GM10266 (cell line): ENCODE measurements at regions not wholly inside any gene's neighbourhood (a gene's known extent, or its start where the extent isn't known, plus 50 kb on each side); places are given as distances from the start of the nearest gene placed in this dataset.

ENCODE experiments used
- DNase-seq: peaks from one replicate; pipeline ENCODE4 v3.0.0; 2012; ENCODE audit errors: extremely low spot score
- CTCF ChIP-seq: IDR thresholded peaks from 2 replicates; pipeline ENCODE4 v1.5.1; 2012; ENCODE audit warnings: mild to moderate bottlenecking, low read depth; ENCODE audit not compliant: control insufficient read depth, insufficient read depth; ENCODE audit errors: missing control alignments

DNA sequence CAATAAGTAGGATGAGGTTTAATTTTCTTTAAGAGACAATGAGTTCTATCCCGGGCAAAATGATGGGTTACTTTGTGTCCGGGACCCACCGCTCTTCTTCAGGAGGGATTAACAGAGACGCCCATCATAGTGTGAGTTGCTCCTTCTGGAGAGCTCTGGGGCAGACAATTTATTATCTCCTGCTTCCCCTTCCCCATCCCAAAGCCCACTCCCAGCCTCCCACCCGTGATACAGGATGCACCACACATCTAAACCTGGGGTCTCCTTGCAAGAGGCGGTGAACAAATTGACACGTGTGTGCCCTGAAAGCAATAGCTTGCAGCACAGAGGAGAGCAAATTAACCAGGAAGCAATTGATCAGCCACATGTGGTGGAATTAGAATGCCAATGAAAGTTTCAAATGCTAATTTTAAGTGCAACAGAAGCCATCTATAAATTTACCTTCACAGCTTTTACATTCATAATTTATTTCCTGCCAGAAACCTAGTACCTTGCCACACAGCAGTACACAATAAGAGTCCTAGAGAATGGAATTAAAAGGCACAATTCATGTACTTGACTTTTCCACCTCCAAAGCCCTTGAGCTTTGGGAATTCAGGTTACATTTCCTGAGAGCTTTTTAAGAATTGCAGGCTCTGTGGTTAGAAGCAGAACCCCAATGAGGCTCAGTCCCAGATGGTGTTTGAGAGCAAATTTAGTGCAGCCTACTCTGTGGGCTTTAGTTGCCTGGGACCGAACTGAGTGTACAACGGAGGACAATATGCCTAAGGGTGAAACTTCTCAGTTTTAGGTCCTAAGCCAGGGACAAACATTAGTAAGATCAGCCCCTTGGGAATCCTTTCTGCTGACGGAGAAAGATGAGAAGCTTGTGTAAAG is 399.6 kb downstream of the MED10 start:
- no peak for TF ChIP-seq CTCF
- DNase-seq: no peak

- no peak for DNase-seq
- no peak for TF ChIP-seq CTCF
Measured at GRCh38 chr5:5971203-5971602, 407.1 kb downstream of the MED10 start.

- TF ChIP-seq CTCF: no peak
- DNase-seq: no peak
Measured at GRCh38 chr5:5969942-5970483, 408.3 kb downstream of the MED10 start.

DNA sequence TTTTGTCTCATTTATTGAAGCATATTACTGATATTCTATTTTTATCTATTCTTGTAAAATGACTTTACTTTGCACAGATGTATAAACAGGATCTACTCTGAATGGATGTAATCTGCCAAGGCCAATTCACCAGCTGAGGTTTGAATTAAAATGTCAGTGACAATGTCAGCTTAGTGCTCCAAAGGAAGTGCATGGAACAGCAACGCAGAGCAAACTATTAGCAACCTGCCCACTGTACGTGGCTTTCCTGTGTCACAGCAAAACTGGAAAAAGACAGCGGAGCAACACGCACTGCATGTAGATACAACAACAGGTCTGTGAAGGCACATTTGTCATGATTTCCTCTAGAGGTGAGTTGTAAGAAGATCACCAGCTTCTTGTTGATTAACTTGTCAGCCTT is 409.4 kb downstream of the MED10 start:
- no peak for DNase-seq
- no peak for TF ChIP-seq CTCF

GRCh38 chr5:5967944-5968343 is 410.4 kb downstream of the MED10 start:
- DNase-seq: no peak
- TF ChIP-seq CTCF: no peak

DNA sequence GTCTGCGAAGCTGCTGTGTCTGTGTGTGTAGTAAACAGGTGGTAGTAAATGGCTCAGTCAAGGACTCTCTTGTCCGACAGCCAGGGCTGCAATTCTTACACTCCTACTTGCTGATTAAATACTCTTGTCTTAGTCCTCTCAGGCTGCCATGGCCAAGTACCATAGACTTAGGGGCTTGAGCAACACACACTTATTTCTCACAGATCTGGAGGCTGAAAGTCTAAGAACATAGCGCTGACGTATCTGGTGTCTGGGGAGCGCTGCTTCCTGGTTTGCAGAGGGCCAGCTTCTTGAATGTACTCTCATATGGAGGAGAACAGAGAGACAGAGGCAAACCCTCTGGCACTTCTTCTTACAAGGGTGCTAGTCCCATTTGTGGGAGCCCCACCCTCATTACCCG is 411.0 kb downstream of the MED10 start:
- TF ChIP-seq CTCF: no peak
- DNase-seq: no peak

GRCh38 chr5:5965132-5965531 is 413.2 kb downstream of the MED10 start:
- TF ChIP-seq CTCF: no peak
- DNase-seq: no peak
